Chondrocyte (in vitro differentiated cells): ENCODE measurements at regions not wholly inside any gene's neighbourhood (a gene's known extent, or its start where the extent isn't known, plus 50 kb on each side); places are given as distances from the start of the nearest gene placed in this dataset.

Source experiments
- DNase-seq: peaks from one replicate; pipeline ENCODE4 v3.0.0; 2021; ENCODE audit warnings: mixed read lengths, low spot score
- H3K27ac Mint-ChIP-seq: one replicate; pipeline ENCODE4 v1.8.0; 2021; ENCODE audit warnings: mild to moderate bottlenecking, moderate library complexity, mixed read lengths; ENCODE audit not compliant: unreplicated experiment
- H3K27me3 Mint-ChIP-seq: 2 replicates; pipeline ENCODE4 v1.8.0; 2021; ENCODE audit warnings: low read depth, mixed read lengths
- H3K36me3 Mint-ChIP-seq: 2 replicates; pipeline ENCODE4 v1.8.0; 2021; ENCODE audit warnings: low read depth, mixed read lengths
- H3K4me1 Mint-ChIP-seq: 2 replicates; pipeline ENCODE4 v1.8.0; 2021; ENCODE audit warnings: low read depth, mild to moderate bottlenecking, mixed read lengths
- H3K4me3 Mint-ChIP-seq: one replicate; pipeline ENCODE4 v1.8.0; 2021; ENCODE audit warnings: mild to moderate bottlenecking, moderate library complexity, mixed read lengths; ENCODE audit not compliant: unreplicated experiment
- H3K9me3 Mint-ChIP-seq: 2 replicates; pipeline ENCODE4 v1.8.0; 2021; ENCODE audit warnings: low read depth, mixed read lengths
- CTCF ChIP-seq: fragments of 200-600 bp; sonication (generic); IDR thresholded peaks from 2 replicates; pipeline ENCODE4 v1.5.0; 2021; ENCODE audit warnings: antibody characterized with exemption, mild to moderate bottlenecking, moderate library complexity

- Mint-ChIP-seq H3K36me3 (no peaks in the 10 kb centered on the region), H3K27me3 (no peaks in the 10 kb centered on the region), H3K4me1 (no peaks in the 10 kb centered on the region), H3K27ac (no peak overlapping the region), H3K9me3 (peaks cover 6% of the 10 kb centered on the region), H3K4me3 (no peak overlapping the region)
- no peak for TF ChIP-seq CTCF
- DNase-seq: no peak
Observed at GRCh38 chr7:49243521-49243920, 319.2 kb downstream of the CDC14C start.

- Mint-ChIP-seq H3K4me1 (no peaks in the 10 kb centered on the region), H3K36me3 (no peaks in the 10 kb centered on the region), H3K4me3 (no peak overlapping the region), H3K27me3 (peaks cover 4% of the 10 kb centered on the region), H3K27ac (no peak overlapping the region), H3K9me3 (no peaks in the 10 kb centered on the region)
- TF ChIP-seq CTCF: no peak
- no peak for DNase-seq
Observed at GRCh38 chr7:49244543-49244942, 320.2 kb downstream of the CDC14C start.

GRCh38 chr7:49245062-49245461, 320.7 kb downstream of the CDC14C start:
- no peak for DNase-seq
- no peak overlapping the region for H3K27ac Mint-ChIP-seq
- TF ChIP-seq CTCF: no peak
- peaks cover 4% of the 10 kb centered on the region for H3K27me3 Mint-ChIP-seq
- H3K36me3 Mint-ChIP-seq: no peaks in the 10 kb centered on the region
- no peak overlapping the region for H3K4me3 Mint-ChIP-seq
- no peaks in the 10 kb centered on the region for H3K9me3 Mint-ChIP-seq
- no peaks in the 10 kb centered on the region for H3K4me1 Mint-ChIP-seq

- Mint-ChIP-seq H3K36me3 (no peaks in the 10 kb centered on the region), H3K27ac (no peak overlapping the region), H3K27me3 (peaks cover 6% of the 10 kb centered on the region), H3K9me3 (no peaks in the 10 kb centered on the region), H3K4me3 (no peak overlapping the region), H3K4me1 (no peaks in the 10 kb centered on the region)
- no peak for DNase-seq
- TF ChIP-seq CTCF: no peak
Observed at GRCh38 chr7:49247759-49248158, 323.4 kb downstream of the CDC14C start.

- no peak for TF ChIP-seq CTCF
- Mint-ChIP-seq H3K4me3 (no peak overlapping the region), H3K27ac (no peak overlapping the region), H3K4me1 (no peaks in the 10 kb centered on the region), H3K36me3 (no peaks in the 10 kb centered on the region), H3K27me3 (peaks cover 5% of the 10 kb centered on the region), H3K9me3 (no peaks in the 10 kb centered on the region)
- no peak for DNase-seq
Observed at GRCh38 chr7:49255054-49255453, 330.7 kb downstream of the CDC14C start.
